HFFc6 (cell line): ENCODE measurements at regions not wholly inside any gene's neighbourhood (a gene's known extent, or its start where the extent isn't known, plus 50 kb on each side); places are given as distances from the start of the nearest gene placed in this dataset.

Experiments
- DNase-seq: peaks from one replicate; pipeline ENCODE4 v3.0.0-alpha.2; 2018
- H3K27ac Mint-ChIP-seq: 2 replicates; pipeline ENCODE4 v1.8.0; 2020; ENCODE audit warnings: mild to moderate bottlenecking, mixed read lengths
- H3K27me3 Mint-ChIP-seq: 2 replicates; pipeline ENCODE4 v1.8.0; 2021; ENCODE audit warnings: mild to moderate bottlenecking, moderate library complexity, mixed read lengths; ENCODE audit not compliant: insufficient read depth
- H3K36me3 Mint-ChIP-seq: 2 replicates; pipeline ENCODE4 v1.8.0; 2021; ENCODE audit warnings: low read depth, mixed read lengths
- H3K4me1 Mint-ChIP-seq: 2 replicates; pipeline ENCODE4 v1.8.0; 2020; ENCODE audit warnings: low read depth, mixed read lengths
- H3K4me3 Mint-ChIP-seq: 2 replicates; pipeline ENCODE4 v1.8.0; 2020; ENCODE audit warnings: mild to moderate bottlenecking, moderate library complexity, mixed read lengths
- H3K9me3 Mint-ChIP-seq: 2 replicates; pipeline ENCODE4 v1.8.0; 2020; ENCODE audit warnings: mild to moderate bottlenecking, mixed read lengths
- TF ChIP-seq, protein P1 (sequence below): fragments of 200-600 bp; sonication (generic); IDR thresholded peaks from 2 replicates; pipeline ENCODE4 v1.5.0; 2021; ENCODE audit warnings: antibody characterized with exemption, mild to moderate bottlenecking

DNA sequence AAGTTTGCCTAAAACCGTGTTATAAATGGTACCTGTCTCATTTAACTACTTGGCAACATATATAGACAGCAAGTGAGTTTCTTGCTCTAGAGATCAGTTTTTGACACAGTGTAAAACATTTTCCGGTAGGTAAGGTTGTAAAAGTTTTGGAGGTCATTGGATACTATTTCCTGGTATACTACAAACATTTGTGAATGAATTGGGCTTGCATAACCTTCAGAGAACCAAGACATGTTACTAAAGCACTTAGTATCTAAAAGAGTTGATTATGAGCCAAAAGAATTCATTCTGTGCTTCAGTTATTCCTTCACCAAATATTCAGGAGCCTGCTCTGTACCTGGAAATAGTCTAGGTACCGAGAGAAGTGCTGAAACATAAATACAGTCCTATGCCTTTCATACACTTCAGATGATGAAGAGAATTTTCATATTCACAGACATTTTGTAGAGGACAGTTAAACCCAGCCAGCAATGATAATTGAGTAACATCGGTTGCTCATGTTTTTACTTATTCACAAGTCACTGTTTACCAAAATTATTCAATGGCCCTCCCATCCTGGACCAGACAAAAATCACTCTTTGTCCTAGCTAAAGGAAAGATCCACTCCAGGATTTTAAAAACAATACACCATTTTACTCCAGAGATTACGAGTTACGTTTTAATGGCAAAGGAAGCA lies 319.4 kb upstream of the RBMS1 start:
- Mint-ChIP-seq H3K27me3 (no peaks in the 10 kb centered on the region; the same call in 1 of the 2 replicates), H3K9me3 (no peaks in the 10 kb centered on the region), H3K27ac (no peak overlapping the region), H3K4me3 (no peak overlapping the region), H3K4me1 (no peaks in the 10 kb centered on the region), H3K36me3 (no peaks in the 10 kb centered on the region)
- DNase-seq = no peak
- TF ChIP-seq, protein P1, sequence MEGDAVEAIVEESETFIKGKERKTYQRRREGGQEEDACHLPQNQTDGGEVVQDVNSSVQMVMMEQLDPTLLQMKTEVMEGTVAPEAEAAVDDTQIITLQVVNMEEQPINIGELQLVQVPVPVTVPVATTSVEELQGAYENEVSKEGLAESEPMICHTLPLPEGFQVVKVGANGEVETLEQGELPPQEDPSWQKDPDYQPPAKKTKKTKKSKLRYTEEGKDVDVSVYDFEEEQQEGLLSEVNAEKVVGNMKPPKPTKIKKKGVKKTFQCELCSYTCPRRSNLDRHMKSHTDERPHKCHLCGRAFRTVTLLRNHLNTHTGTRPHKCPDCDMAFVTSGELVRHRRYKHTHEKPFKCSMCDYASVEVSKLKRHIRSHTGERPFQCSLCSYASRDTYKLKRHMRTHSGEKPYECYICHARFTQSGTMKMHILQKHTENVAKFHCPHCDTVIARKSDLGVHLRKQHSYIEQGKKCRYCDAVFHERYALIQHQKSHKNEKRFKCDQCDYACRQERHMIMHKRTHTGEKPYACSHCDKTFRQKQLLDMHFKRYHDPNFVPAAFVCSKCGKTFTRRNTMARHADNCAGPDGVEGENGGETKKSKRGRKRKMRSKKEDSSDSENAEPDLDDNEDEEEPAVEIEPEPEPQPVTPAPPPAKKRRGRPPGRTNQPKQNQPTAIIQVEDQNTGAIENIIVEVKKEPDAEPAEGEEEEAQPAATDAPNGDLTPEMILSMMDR = no peak

DNA sequence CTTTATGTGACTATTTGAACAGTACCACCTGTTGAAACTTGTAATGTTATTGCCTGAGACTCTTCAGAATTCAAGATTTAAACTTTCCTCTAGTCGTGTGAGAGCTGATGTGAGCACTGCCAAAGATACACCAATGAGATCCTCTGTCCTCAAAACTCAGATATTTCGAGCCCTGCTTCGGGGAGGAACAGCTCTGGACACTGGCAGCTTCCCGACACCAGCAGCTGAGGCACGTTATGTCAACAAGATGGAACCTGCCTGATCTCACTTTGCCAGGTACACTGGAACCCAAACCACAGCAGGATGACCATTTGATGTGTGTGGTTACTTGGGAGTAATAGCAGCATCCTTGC lies 319.9 kb upstream of the RBMS1 start:
- H3K27me3 Mint-ChIP-seq = no peaks in the 10 kb centered on the region
- no peaks in the 10 kb centered on the region for H3K36me3 Mint-ChIP-seq
- no peak overlapping the region for H3K4me3 Mint-ChIP-seq
- H3K27ac Mint-ChIP-seq = no peak overlapping the region
- no peaks in the 10 kb centered on the region for H3K4me1 Mint-ChIP-seq
- H3K9me3 Mint-ChIP-seq = no peaks in the 10 kb centered on the region
- no peak for DNase-seq
- TF ChIP-seq, protein P1 = no peak

DNA sequence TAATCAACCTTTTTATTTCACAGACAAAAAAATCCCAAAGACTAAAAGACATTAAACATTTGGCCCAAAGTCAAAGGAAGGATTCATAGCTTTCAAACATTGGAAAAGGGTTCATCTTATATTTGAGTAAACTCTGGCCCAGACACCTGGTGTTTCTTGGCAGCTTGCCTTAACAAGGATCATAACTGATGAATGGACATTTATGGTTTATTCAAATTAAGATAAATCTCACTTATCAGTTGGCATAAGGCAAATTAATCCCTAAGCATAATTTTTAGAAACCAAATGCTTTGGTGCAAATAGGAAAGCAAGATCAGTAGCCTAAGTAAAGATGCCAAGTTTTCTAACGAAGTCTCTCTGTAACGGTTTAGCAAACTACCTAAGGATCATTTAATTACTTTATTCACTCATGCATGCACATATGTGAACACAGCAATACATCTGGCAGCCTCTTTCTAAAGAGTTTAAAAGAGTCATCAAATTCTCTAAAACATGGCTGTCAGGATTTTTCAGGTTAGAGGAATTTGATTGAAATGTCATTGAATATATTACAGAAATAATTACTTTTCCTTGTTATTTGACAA lies 323.4 kb upstream of the RBMS1 start:
- no peaks in the 10 kb centered on the region for H3K4me1 Mint-ChIP-seq
- no peaks in the 10 kb centered on the region for H3K27me3 Mint-ChIP-seq
- no peak overlapping the region for H3K4me3 Mint-ChIP-seq
- TF ChIP-seq, protein P1 = no peak
- DNase-seq = no peak
- H3K27ac Mint-ChIP-seq = no peak overlapping the region
- H3K36me3 Mint-ChIP-seq = no peaks in the 10 kb centered on the region
- no peaks in the 10 kb centered on the region for H3K9me3 Mint-ChIP-seq

DNA sequence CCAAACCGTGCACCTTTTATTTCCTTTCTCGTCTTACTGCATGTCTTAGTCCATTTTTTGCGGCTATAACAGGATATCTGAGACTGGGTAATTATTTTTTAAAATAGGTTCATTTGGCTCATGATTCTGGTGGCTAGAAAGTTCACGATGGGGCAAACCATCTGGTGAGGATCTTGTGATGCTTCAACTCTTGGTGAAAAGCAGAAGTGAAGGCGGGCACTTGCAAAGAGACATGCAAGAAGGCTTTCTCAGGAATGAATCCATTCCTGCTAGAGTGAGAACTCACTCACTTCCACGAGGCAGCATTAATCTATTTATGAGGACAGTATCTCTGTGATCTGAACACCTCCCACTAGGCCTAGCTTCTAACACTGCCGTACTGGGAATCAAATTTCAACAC lies 327.1 kb upstream of the RBMS1 start:
- Mint-ChIP-seq H3K27ac (no peak overlapping the region), H3K27me3 (no peaks in the 10 kb centered on the region), H3K9me3 (peaks cover 28% of the 10 kb centered on the region), H3K4me3 (no peak overlapping the region), H3K36me3 (peaks cover 29% of the 10 kb centered on the region), H3K4me1 (peaks cover 8% of the 10 kb centered on the region)
- DNase-seq = no peak
- TF ChIP-seq, protein P1 = no peak

DNA sequence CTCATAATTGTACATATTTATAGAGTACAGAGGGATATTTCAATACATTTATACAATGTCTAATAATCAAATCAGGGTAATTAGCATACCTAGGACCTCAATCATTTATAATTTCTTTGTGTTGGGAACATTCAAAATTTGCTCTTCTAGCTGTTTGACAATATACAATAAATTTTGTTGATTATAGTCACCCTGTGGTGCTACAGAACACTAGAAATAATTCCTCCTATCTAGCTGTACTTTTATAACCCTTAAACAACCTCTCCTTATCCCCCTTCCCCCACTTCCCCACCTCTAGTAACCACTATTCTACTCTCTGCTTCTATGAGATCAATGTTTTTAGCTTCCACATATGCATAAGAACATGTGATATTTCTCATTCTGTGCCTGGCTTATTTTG lies 328.4 kb upstream of the RBMS1 start:
- peaks cover 34% of the 10 kb centered on the region for H3K9me3 Mint-ChIP-seq
- no peak overlapping the region for H3K27ac Mint-ChIP-seq
- peaks cover 38% of the 10 kb centered on the region for H3K36me3 Mint-ChIP-seq
- TF ChIP-seq, protein P1 = no peak
- no peak for DNase-seq
- peaks cover 8% of the 10 kb centered on the region for H3K4me1 Mint-ChIP-seq
- H3K4me3 Mint-ChIP-seq = no peak overlapping the region
- H3K27me3 Mint-ChIP-seq = no peaks in the 10 kb centered on the region
